NCI-H2227 treated with DMSO at 0.1 percent for 48 hours (cell line): ENCODE measurements at regions not wholly inside any gene's neighbourhood (a gene's known extent, or its start where the extent isn't known, plus 50 kb on each side); places are given as distances from the start of the nearest gene placed in this dataset.
"Not testable (repeated sequence)": the region's sequence is repeated elsewhere in the genome, so short reads cannot be mapped to it uniquely, and the experiment has no call there.

Experiments
- DNase-seq: peaks from one replicate; lab custom pipeline; 2025; lab: John Stamatoyannopoulos, UW

DNA sequence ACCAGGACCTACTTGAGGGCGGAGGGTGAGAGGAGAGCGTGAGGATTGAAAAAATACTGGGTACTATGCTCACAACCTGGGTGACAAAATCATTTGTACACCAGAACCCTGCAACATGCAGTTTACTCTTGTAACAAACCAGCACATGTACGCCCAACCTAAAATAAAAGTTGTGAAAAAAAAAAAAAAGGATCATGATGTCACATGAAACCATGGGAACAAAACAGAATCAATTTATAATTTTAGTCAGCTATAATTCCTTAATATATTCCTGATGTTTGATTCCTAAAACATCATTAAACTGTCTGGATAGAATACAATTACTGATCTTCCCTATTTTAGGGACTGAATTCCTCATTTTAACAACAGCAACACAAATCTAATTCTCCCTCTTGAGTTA is 160.6 kb upstream of the SPRY2 start:
- DNase-seq = no peak

DNA sequence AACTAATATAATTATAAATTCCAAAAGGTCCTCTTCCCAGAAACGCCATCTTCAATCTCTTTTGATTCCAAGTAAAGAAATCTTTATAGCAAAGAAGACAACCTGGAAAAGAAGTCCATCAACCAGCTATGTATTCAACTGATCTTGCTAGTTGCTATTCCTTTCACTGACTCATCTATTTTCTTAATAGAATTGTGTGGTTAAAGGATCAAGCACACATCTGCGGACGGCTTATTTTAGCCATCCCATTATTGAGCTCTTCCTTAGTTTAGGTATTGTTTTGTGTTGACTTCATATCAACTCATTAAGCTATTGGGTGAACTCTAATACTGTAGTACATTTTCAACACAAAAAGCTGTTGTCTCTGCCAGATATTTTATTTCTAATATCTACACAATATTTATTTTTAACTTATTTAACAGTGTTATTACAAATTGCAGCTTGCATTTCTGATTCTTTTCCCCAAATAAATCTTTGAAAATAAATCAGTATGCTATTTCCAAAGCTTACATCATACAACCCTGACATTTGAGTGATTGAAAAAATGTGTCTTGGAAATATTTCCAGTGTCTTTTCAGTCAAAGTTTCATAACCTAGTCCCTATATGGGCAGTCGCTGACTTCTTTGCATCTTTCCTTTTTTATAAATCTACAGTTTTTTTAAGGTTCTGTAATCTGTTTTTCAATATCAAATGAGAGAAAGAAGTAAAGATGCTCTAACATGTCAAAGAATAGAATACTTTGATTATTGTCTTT is 158.8 kb upstream of the SPRY2 start:
- no peak for DNase-seq

DNA sequence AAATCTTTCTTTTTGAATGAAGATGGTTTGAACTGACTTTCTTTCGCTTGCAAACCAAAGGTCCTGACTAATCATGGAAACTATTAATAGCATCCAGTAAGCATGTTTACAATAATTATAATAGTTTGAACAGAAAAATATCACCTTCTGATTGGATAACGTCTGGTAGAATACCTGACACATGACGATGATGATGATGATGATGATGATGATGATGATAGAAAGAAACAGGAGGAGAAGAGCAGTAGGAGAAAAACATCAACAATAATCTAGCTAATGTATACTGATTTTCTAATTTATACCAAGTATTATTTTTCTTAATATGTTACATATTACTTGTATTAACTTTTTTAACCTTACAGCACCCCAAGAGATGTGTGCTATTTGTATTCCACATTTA is 157.5 kb upstream of the SPRY2 start:
- no peak for DNase-seq

DNA sequence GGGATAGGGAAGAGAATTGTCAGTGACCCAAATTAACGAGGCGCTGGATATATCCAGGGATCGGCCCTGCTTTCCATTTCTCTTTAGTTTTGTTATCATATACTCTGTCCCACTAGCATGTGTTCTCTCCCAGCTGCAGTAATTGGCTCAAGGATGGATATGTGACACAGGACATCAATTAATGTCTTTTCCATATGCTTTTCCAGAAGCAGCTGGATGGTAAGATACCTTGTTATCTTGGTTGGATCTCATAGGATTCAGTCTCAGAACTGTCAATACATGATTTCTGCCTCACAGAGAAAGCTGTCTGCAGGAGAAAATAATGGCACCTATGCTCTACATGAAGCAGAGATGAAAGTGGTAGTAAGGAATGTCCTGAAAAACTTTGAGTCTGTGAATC is 157.1 kb upstream of the SPRY2 start:
- no peak for DNase-seq

GRCh38 chr13:80497439-80497838 is 156.5 kb upstream of the SPRY2 start:
- DNase-seq = no peak

DNA sequence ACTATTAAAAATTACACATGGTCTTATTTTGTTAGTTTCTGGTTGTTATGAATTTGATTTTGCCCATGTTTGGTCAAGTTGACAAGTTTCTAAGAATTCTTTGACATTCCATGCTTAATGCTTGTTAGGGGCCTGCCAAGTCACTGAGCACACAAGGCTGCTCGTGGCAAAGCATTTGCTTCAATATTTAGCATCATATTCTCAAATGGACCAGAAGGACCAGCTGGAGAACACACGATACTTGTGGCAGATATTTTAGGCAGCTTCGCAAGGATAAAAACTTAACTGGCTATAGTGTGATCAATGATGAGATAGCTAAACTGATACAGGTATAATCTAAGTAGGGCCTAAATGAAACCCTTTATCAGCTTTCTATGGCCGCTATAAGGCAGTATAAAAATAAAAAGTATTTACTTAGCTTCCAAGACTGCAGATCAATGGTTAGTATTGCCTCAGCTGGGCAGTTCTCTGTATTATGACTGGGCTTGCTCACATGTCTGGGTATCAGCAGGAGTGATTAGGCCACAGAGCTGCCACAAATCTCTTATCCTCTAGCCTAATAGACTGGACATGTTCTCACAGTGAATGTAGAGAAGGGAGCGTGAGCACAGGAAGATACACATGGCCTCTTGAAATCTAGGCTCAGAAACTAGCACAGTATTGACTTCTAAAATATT is 155.9 kb upstream of the SPRY2 start:
- DNase-seq = no peak

GRCh38 chr13:80490491-80490943 is 149.6 kb upstream of the SPRY2 start:
- DNase-seq = not testable (repeated sequence)

DNA sequence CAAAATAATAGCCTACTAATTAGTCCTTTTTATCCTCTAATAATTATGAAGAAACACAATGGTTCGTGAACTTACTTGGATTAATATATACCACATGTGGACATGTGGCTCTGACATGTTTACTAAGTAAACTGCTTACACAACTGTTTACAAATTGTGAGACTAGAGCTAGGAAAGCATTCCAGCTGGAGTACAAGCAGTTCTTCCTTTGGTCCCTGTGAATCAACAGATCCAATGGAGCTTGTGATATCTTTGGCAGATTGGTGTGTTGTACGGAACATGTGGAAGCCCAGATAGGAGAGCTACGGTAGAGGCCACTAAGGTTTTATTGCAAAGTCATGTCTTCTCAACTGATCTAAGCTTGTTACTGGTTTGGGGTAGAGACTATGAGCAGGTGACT is 145.5 kb upstream of the SPRY2 start:
- DNase-seq = no peak

GRCh38 chr13:80483157-80483556 is 142.2 kb upstream of the SPRY2 start:
- no peak for DNase-seq

DNA sequence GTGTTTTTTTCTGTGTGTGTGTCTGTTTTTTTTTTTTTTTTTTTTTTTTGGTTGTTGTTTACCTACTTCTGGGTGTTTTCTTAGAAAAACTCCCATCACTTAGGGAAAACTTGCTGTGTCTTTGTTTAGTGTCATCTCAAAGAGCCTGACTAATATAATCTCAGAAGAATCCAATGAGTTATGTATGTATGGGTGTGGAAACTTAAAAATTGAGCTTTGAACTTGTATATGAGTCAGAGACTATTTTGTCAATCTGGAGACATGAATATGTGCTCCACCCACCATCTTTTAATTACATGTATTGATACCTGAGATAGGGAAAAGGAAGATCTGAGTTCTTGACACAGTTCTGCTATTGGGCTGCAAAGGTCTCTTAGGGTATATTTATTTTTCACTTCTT is 140.7 kb upstream of the SPRY2 start:
- DNase-seq = no peak

DNA sequence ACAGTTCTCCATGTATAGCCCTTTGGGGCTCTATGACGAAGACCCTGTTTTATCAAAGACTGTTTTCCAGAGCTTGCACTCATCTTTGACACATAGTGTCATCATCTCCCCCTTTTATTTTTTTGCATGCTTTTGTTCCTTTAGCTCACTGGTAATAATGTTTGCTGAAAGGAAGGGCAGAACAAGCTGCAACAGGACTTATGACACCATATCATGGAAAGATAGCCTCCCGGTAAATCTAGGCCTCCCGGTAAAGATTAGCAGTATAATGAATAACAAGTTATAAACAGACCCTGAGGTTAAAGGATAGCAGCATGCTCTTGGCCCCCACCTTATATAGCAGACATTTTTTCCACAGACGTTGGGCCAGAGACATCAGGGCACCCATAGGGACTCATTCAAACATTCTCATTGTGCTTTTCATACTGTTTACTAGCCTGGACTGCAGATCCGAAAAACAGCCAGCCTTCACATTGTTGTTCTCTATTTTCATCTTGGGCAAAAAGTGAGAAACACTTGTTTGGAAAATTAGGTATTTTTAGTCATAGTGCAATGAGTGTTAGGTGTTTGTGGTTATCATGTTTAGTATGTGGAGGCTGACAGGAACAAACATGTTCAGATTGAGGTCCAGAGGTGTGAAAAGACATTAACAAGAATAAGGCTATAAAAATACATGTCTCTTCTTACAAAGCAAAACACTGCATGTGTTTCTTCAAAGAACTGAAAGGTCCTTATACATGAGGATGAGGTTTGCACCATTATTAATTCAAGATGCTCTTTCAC is 136.9 kb upstream of the SPRY2 start:
- DNase-seq = no peak

DNA sequence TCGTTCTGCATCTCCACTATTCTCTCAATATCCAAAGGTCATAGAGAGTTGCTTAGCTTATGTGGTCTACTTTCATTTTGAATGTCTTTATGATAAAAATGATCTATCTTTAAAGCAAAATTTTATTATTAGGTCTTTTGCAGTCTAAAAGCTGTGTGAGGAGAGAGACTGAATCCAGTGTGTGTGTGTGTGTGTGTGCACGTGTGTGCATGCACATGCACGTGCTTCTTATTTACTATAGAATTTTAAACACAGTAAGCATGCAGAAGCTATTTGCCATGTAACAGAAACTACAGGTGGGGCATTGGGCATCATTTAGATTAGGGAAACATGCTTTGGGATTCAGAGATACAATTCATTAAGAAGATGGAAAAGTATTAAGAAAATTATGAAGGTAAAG is 136.0 kb upstream of the SPRY2 start:
- DNase-seq = no peak

DNA sequence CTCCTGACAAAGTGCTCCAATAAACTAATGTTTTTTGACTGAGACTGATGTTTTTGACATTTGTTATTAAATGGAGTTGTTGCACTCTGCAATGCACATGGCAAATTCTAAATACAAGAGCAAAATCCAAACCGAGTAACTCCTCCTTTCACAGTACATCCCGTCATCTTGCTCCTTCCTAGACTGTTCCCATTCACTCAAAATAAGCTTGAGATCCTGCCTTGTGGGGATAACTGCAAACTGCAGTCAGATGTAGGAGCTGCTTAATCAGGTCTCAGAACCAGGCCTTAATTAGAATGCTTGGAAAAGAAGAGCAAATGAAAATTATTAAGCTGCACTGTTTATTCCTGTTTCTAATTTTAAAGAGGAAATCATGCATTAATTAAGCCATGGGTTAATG is 134.8 kb upstream of the SPRY2 start:
- no peak for DNase-seq

GRCh38 chr13:80473695-80474094 is 132.8 kb upstream of the SPRY2 start:
- no peak for DNase-seq

GRCh38 chr13:80469853-80470381 is 129.0 kb upstream of the SPRY2 start:
- DNase-seq = no peak

DNA sequence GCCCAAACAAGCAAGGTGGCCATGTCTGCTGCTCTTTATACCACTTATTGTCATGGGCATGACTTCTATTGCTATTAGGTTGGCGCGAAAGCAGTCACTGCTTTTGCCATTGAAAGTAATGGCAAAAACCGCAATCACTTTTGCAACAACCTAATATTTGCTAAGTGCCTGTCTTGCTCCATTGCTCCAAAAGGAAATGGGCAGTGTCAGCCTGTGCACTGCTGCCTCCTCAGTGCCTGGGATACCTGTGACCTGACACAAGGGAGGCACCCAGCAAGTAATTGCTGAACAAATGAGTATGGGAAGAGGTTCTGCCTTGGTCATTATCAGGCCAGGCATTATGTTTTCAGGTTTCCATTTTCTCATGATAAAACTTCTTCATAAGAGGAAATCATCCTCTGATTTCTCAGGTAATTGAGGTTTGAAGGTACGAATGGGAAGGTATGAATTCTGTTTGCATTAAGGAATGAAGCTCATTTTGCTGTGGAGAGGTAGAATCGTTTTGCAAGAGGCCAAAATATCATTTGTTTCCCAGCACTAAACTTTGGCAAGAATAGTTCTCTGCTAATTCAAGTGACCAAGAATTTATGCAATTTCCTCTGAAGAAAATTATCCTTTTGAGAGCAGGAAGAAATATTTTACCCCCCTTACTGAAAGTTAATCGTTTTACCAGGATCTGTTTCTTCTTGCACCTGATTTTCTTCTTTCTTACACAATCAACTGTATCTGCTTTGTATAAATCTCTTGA is 128.4 kb upstream of the SPRY2 start:
- no peak for DNase-seq

- DNase-seq = no peak
Observed at GRCh38 chr13:80465321-80465720, 124.4 kb upstream of the SPRY2 start.

GRCh38 chr13:80463673-80464352 is 122.9 kb upstream of the SPRY2 start:
- DNase-seq = no peak

DNA sequence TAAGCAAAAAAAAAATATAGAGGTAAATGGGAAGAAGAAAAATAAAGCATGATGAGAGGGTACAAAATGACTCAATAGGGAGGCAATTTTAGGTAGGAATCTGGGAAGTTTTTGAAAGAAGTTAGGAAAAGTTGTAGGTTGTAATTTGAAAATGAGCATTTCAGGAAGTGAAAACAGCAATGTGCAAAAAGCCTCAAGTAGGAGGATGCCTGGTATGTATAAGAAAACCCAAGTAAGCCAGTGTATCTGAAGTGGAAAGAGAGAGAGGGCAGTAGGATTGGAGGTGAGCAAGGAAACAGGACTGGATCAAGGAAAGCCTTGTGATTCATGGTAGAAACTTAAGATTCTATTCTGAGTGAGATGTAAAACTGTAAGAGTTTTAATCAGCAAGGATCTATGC is 121.6 kb upstream of the SPRY2 start:
- no peak for DNase-seq

GRCh38 chr13:80462037-80462436 is 121.1 kb upstream of the SPRY2 start:
- no peak for DNase-seq

DNA sequence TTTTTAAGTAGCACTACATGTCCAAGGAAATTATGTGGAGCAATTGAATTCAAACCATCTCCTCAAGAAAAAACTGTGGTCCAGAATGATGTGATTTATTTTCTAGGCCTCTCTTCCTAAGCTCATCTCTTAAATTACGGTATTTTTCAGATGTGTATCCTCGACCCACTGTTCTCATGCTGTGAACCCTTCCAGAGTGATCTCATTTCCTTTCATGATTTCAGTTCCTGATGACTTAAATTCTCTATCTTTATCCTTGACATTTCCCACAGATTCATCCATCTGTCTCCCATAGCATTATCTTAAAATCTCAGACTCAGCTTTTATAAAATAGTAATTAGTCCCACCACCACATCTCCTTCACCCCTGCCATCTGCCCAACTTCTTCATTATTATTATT is 117.6 kb upstream of the SPRY2 start:
- no peak for DNase-seq
